HL-60/S4 (cell line): ENCODE measurements at regions not wholly inside any gene's neighbourhood (a gene's known extent, or its start where the extent isn't known, plus 50 kb on each side); places are given as distances from the start of the nearest gene placed in this dataset.

ENCODE experiments used
- in situ Hi-C: fragments of 300-500 bp; cut with MboI; formaldehyde crosslinking; loops from 2 replicates; pipeline ENCODE4 v1.14.3; 2022; ENCODE audit warnings: low sequenced_read_pairs

GRCh38 chr18:47500930-47501329, 249.5 kb upstream of the SKOR2 start:
- in situ Hi-C loops = no loop called here

- in situ Hi-C loops = no loop called here
Observed at GRCh38 chr18:47492691-47493090, 241.2 kb upstream of the SKOR2 start.

GRCh38 chr18:47490882-47491281, 239.4 kb upstream of the SKOR2 start:
- in situ Hi-C loops = no loop called here

- in situ Hi-C loops = no loop called here
Observed at GRCh38 chr18:47485221-47485797, 233.8 kb upstream of the SKOR2 start.

- in situ Hi-C loops = no loop called here
Observed at GRCh38 chr18:47484068-47484467, 232.6 kb upstream of the SKOR2 start.

GRCh38 chr18:47480166-47480565, 228.7 kb upstream of the SKOR2 start:
- in situ Hi-C loops = no loop called here

- in situ Hi-C loops = no loop called here
Observed at GRCh38 chr18:47471784-47472183, 220.3 kb upstream of the SKOR2 start.

GRCh38 chr18:47470941-47471340, 219.5 kb upstream of the SKOR2 start:
- in situ Hi-C loops = no loop called here

GRCh38 chr18:47469576-47469975, 218.1 kb upstream of the SKOR2 start:
- in situ Hi-C loops = no loop called here

GRCh38 chr18:47461977-47462376, 210.5 kb upstream of the SKOR2 start:
- in situ Hi-C loops = no loop called here

GRCh38 chr18:47461406-47461948, 210.0 kb upstream of the SKOR2 start:
- in situ Hi-C loops = no loop called here

GRCh38 chr18:47458483-47458882, 207.0 kb upstream of the SKOR2 start:
- in situ Hi-C loops = no loop called here

GRCh38 chr18:47457614-47458013, 206.2 kb upstream of the SKOR2 start:
- in situ Hi-C loops = no loop called here

- in situ Hi-C loops = no loop called here
Observed at GRCh38 chr18:47453038-47453437, 201.6 kb upstream of the SKOR2 start.

- in situ Hi-C loops = no loop called here
Observed at GRCh38 chr18:47448956-47449355, 197.5 kb upstream of the SKOR2 start.

GRCh38 chr18:47441914-47442313, 190.5 kb upstream of the SKOR2 start:
- in situ Hi-C loops = no loop called here

- in situ Hi-C loops = no loop called here
Observed at GRCh38 chr18:47438001-47438400, 186.5 kb upstream of the SKOR2 start.

- in situ Hi-C loops = no loop called here
Observed at GRCh38 chr18:47436871-47437270, 185.4 kb upstream of the SKOR2 start.

GRCh38 chr18:47434214-47434746, 182.8 kb upstream of the SKOR2 start:
- in situ Hi-C loops = no loop called here

- in situ Hi-C loops = no loop called here
Observed at GRCh38 chr18:47427923-47428637, 176.6 kb upstream of the SKOR2 start.

GRCh38 chr18:47427072-47427471, 175.6 kb upstream of the SKOR2 start:
- in situ Hi-C loops = no loop called here

- in situ Hi-C loops = no loop called here
Observed at GRCh38 chr18:47425365-47425764, 173.9 kb upstream of the SKOR2 start.
